GM21825 (cell line): ENCODE measurements at regions not wholly inside any gene's neighbourhood (a gene's known extent, or its start where the extent isn't known, plus 50 kb on each side); places are given as distances from the start of the nearest gene placed in this dataset.
"Not testable (repeated sequence)": the region's sequence is repeated elsewhere in the genome, so short reads cannot be mapped to it uniquely, and the experiment has no call there.

ENCODE experiments used
- ATAC-seq: cut with Tn5 transposase; IDR thresholded peaks from one replicate; pipeline ENCODE4 v1.9.1; 2021; ENCODE audit warnings: mild to moderate bottlenecking, moderate library complexity; ENCODE audit not compliant: unreplicated experiment

GRCh38 chr2:211204902-211205301, 648.5 kb downstream of the CPS1 start:
- no peak for ATAC-seq

- ATAC-seq, result no peak
Observed at GRCh38 chr2:211205358-211205757, 649.0 kb downstream of the CPS1 start.

GRCh38 chr2:211205836-211206235, 649.4 kb downstream of the CPS1 start:
- ATAC-seq, result no peak

- ATAC-seq, result no peak
Observed at GRCh38 chr2:211216221-211216620, 659.8 kb downstream of the CPS1 start.

GRCh38 chr2:211219548-211219947, 663.1 kb downstream of the CPS1 start:
- not testable (repeated sequence) for ATAC-seq

- ATAC-seq, result no peak
Observed at GRCh38 chr2:211225784-211226183, 669.4 kb downstream of the CPS1 start.

GRCh38 chr2:211228559-211228958, 672.2 kb downstream of the CPS1 start:
- no peak for ATAC-seq

GRCh38 chr2:211237586-211238275, 681.3 kb downstream of the CPS1 start:
- no peak for ATAC-seq

- no peak for ATAC-seq
Observed at GRCh38 chr2:211241891-211242290, 685.5 kb downstream of the CPS1 start.

- no peak for ATAC-seq
Observed at GRCh38 chr2:211247751-211248150, 691.4 kb downstream of the CPS1 start.

GRCh38 chr2:211248841-211249240, 692.4 kb downstream of the CPS1 start:
- no peak for ATAC-seq

- ATAC-seq, result no peak
Observed at GRCh38 chr2:211251016-211251415, 694.6 kb downstream of the CPS1 start.

- no peak for ATAC-seq
Observed at GRCh38 chr2:211258646-211259335, 702.4 kb downstream of the CPS1 start.

- no peak for ATAC-seq
Observed at GRCh38 chr2:211259831-211260476, 703.6 kb downstream of the CPS1 start.

- no peak for ATAC-seq
Observed at GRCh38 chr2:211270257-211270656, 713.9 kb downstream of the CPS1 start.

- no peak for ATAC-seq
Observed at GRCh38 chr2:211281430-211282073, 725.2 kb downstream of the CPS1 start.

- ATAC-seq, result no peak
Observed at GRCh38 chr2:211302676-211303075, 746.3 kb downstream of the CPS1 start.

- no peak for ATAC-seq
Observed at GRCh38 chr2:211306929-211307328, 750.5 kb downstream of the CPS1 start.
